ENCODE measurements at regions not wholly inside any gene's neighbourhood (a gene's known extent, or its start where the extent isn't known, plus 50 kb on each side); places are given as distances from the start of the nearest gene placed in this dataset.

DNA sequence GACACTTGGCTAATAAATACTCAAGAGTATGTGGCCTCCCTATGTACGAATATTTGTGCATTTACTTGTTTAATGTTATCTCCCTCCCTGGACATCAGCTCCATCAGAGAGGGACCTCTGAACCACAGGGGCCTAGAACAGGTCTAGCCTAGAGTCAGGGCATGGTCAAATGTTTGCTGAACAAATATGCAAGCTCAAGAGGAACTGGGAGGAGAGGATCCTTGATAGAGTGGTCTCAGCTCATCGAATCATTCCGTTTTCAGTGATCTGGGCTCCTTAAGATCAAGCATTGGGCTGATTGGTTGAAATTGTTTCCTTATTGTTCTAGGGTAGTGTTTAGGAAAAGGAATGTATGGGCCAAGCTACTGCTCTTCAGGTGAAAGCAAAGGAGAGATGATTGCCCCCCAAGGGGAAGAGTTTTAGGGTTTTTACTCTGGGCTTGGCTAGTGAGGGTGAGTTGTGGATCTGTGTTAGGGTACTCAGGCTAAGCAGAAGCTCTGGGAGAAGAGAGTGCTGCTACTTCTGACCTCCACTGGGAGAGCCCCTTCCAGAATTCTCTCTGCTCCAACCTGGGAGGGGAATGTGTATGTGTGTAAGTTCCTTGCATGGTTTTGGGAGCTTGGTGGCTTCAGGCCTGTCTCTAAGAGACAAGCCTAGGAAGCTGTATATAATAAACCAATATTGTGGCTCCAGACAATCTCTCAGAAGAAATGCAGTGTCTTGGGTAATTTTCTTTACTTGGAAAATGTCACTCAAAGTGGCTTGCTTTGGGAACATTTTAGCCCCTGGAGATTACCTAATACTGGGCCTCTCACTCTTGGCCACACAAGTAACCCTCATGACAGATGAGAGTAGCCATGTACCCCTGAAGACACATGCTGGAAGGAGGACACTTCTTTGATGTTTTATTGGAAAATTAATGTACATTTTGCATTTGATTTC, 110.0 kb downstream of the EMX2 start:
- Histone ChIP-seq H3K36me3 (ENCODE audit: control insufficient read depth in 2 of 3, insufficient read depth in 3 of 3, low read length in 3 of 3) (no peaks in the 10 kb centered on the region), H3K4me3 (ENCODE audit: low read length in 3 of 3) (no peak overlapping the region), H3K9ac (ENCODE audit: low read length in 3 of 3) (no peak overlapping the region), H3K27me3 (ENCODE audit: control insufficient read depth, insufficient read depth, low read length) (no peaks in the 10 kb centered on the region), H3K27ac (ENCODE audit: low read depth in 2 of 2, low read length in 2 of 2) (no peak overlapping the region), H3K9me3 (ENCODE audit: control insufficient read depth in 2 of 3, insufficient read depth in 1 of 3, low read length in 3 of 3) (peaks cover 0 to 12% (median 0%) of the 10 kb centered on the region in 3 donors), H3K4me1 (ENCODE audit: control insufficient read depth in 2 of 3, insufficient read depth in 2 of 3, low read depth in 1 of 3, low read length in 3 of 3) (no peaks in the 10 kb centered on the region)
- DNase-seq (no peak), FAIRE-seq (no peak)
- no peak for TF ChIP-seq CTCF (IDR thresholded peaks at IDR 0.05; ENCODE audit: borderline replicate concordance, extremely low read depth, insufficient read depth)
- intact Hi-C loops (cut with DNase I) = no loop called here

DNA sequence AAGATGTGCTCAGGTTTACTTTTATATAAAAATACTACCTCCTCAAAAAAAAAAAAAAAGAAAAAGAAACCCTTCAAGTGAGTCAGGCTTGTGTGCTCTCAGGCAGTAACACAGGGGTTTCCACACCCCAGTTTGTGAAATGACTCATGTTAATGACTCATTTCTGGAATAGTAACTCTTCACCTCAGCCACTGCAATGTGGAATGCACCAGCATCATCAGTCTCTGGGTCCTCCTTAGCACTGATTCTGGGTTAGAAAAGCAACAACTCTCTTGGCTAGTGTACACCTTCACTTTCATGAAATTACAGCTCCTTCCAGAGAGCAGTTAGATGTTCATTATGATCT, 110.6 kb downstream of the EMX2 start:
- FAIRE-seq = no peak
- intact Hi-C loops (cut with DNase I) = no loop called here

GRCh38 chr10:117654105-117654504, 111.6 kb downstream of the EMX2 start:
- no peak for FAIRE-seq
- no peak for DNase-seq
- intact Hi-C loops (cut with DNase I) = no loop called here
- Histone ChIP-seq H3K4me1 (ENCODE audit: control insufficient read depth in 2 of 3, insufficient read depth in 2 of 3, low read depth in 1 of 3, low read length in 3 of 3) (no peaks in the 10 kb centered on the region), H3K9ac (ENCODE audit: low read length in 3 of 3) (no peak overlapping the region), H3K4me3 (ENCODE audit: low read length in 3 of 3) (no peak overlapping the region), H3K9me3 (ENCODE audit: control insufficient read depth in 2 of 3, insufficient read depth in 1 of 3, low read length in 3 of 3) (peaks cover 0 to 12% (median 0%) of the 10 kb centered on the region in 3 donors), H3K27me3 (ENCODE audit: control insufficient read depth, insufficient read depth, low read length) (no peaks in the 10 kb centered on the region), H3K36me3 (ENCODE audit: control insufficient read depth in 2 of 3, insufficient read depth in 3 of 3, low read length in 3 of 3) (no peaks in the 10 kb centered on the region), H3K27ac (ENCODE audit: low read depth in 2 of 2, low read length in 2 of 2) (no peak overlapping the region)
- no peak for TF ChIP-seq CTCF (IDR thresholded peaks at IDR 0.05; ENCODE audit: borderline replicate concordance, extremely low read depth, insufficient read depth)

More for the DNA sequence above, 110.6 kb downstream of the EMX2 start:
- no peak overlapping the region for H3K4me3 ChIP-seq (ENCODE audit: low read length in 3 of 3)
- H3K36me3 ChIP-seq (ENCODE audit: control insufficient read depth in 2 of 3, insufficient read depth in 3 of 3, low read length in 3 of 3) = no peaks in the 10 kb centered on the region
- H3K27ac ChIP-seq (ENCODE audit: low read depth in 2 of 2, low read length in 2 of 2) = no peak overlapping the region
- no peaks in the 10 kb centered on the region for H3K27me3 ChIP-seq (ENCODE audit: control insufficient read depth, insufficient read depth, low read length)
- H3K9me3 ChIP-seq (ENCODE audit: control insufficient read depth in 2 of 3, insufficient read depth in 1 of 3, low read length in 3 of 3) = peaks cover 0 to 12% (median 0%) of the 10 kb centered on the region in 3 donors
- no peak overlapping the region for H3K9ac ChIP-seq (ENCODE audit: low read length in 3 of 3)
- TF ChIP-seq CTCF (IDR thresholded peaks at IDR 0.05; ENCODE audit: borderline replicate concordance, extremely low read depth, insufficient read depth) = no peak
- no peaks in the 10 kb centered on the region for H3K4me1 ChIP-seq (ENCODE audit: control insufficient read depth in 2 of 3, insufficient read depth in 2 of 3, low read depth in 1 of 3, low read length in 3 of 3)
- no peak for DNase-seq
